Suprapubic skin (tissue), 4 donors: ENCODE measurements at regions not wholly inside any gene's neighbourhood (a gene's known extent, or its start where the extent isn't known, plus 50 kb on each side); places are given as distances from the start of the nearest gene placed in this dataset.

ENCODE experiments used
- DNase-seq, 2 donors: peaks; one replicate each; pipeline ENCODE4 v3.0.0-alpha.2; 2019; ENCODE audit warnings: low spot score in 2 of 2
- H3K27ac ChIP-seq: fragments of 200-600 bp; sonication (generic); one replicate; pipeline ENCODE4 v1.5.1; 2019
- H3K27me3 ChIP-seq: fragments of 200-600 bp; sonication (generic); one replicate; pipeline ENCODE4 v1.5.1; 2019
- H3K36me3 ChIP-seq: fragments of 200-600 bp; sonication (generic); one replicate; pipeline ENCODE4 v1.5.1; 2019
- H3K4me1 ChIP-seq: fragments of 200-600 bp; sonication (generic); one replicate; pipeline ENCODE4 v1.5.1; 2019
- H3K4me3 ChIP-seq: fragments of 200-600 bp; sonication (generic); one replicate; pipeline ENCODE4 v1.5.1; 2019; ENCODE audit warnings: mild to moderate bottlenecking
- H3K9me3 ChIP-seq: fragments of 200-600 bp; sonication (generic); one replicate; pipeline ENCODE4 v1.5.1; 2019
- CTCF ChIP-seq, 2 donors: fragments of 200-600 bp in 1 of 2; fragments of 450-650 bp in 1 of 2; sonication (generic) in 1 of 2; IDR thresholded peaks; one replicate each; pipeline ENCODE4 v1.5.1; 2016 to 2019; ENCODE audit warnings: antibody characterized with exemption in 2 of 2, mild to moderate bottlenecking in 1 of 2, moderate library complexity in 1 of 2
- EP300 ChIP-seq: sonication (generic); formaldehyde crosslinking; IDR thresholded peaks from one replicate; pipeline ENCODE4 v1.6.1; 2017; ENCODE audit warnings: antibody characterized with exemption
- POLR2A ChIP-seq, 2 donors: fragments of 450-650 bp; IDR thresholded peaks; one replicate each; pipeline ENCODE4 v1.6.1; 2017; ENCODE audit warnings: antibody characterized with exemption in 2 of 2, mild to moderate bottlenecking in 2 of 2, moderate library complexity in 2 of 2
- POLR2AphosphoS5 ChIP-seq, 3 donors: sonication (generic); formaldehyde crosslinking; IDR thresholded peaks; one replicate each; pipeline ENCODE4 v1.6.1; 2017; ENCODE audit warnings: antibody characterized with exemption in 3 of 3
- WGBS: methylation state at CpG from one replicate; pipeline ENCODE4 v1.1.5; 2018; 5-methylcytosine and 5-hydroxymethylcytosine counted together

- Histone ChIP-seq H3K27ac (no peak overlapping the region), H3K27me3 (no peaks in the 10 kb centered on the region), H3K9me3 (no peaks in the 10 kb centered on the region), H3K4me3 (no peak overlapping the region), H3K36me3 (no peaks in the 10 kb centered on the region), H3K4me1 (no peaks in the 10 kb centered on the region)
- TF ChIP-seq POLR2A (IDR thresholded peaks at IDR 0.05) (no peak), POLR2AphosphoS5 (IDR thresholded peaks at IDR 0.05) (no peak), CTCF (IDR thresholded peaks at IDR 0.05) (no peak), EP300 (no peak)
- DNase-seq, result no peak
- WGBS, result 65% methylated on average over 2 of the region's 2 CpGs
Observed at GRCh38 chr5:155938051-155938450, 388.9 kb upstream of the SGCD start.

GRCh38 chr5:155941340-155941739 lies 385.6 kb upstream of the SGCD start:
- H3K9me3 ChIP-seq, result no peaks in the 10 kb centered on the region
- H3K36me3 ChIP-seq, result no peaks in the 10 kb centered on the region
- H3K4me1 ChIP-seq, result no peaks in the 10 kb centered on the region
- TF ChIP-seq CTCF (IDR thresholded peaks at IDR 0.05), result no peak
- no peak for TF ChIP-seq POLR2A (IDR thresholded peaks at IDR 0.05)
- no peak for TF ChIP-seq EP300
- no peak for TF ChIP-seq POLR2AphosphoS5 (IDR thresholded peaks at IDR 0.05)
- no peak for DNase-seq
- no peak overlapping the region for H3K4me3 ChIP-seq
- no peak overlapping the region for H3K27ac ChIP-seq
- H3K27me3 ChIP-seq, result no peaks in the 10 kb centered on the region

- H3K9me3 ChIP-seq, result no peaks in the 10 kb centered on the region
- no peaks in the 10 kb centered on the region for H3K36me3 ChIP-seq
- no peak for DNase-seq
- H3K27ac ChIP-seq, result no peak overlapping the region
- TF ChIP-seq CTCF (IDR thresholded peaks at IDR 0.05) (peak in 1 of 2 donors; percentile 37), EP300 (no peak)
- H3K27me3 ChIP-seq, result no peaks in the 10 kb centered on the region
- 27% methylated on average over 2 of the region's 2 CpGs for WGBS
- no peaks in the 10 kb centered on the region for H3K4me1 ChIP-seq
- H3K4me3 ChIP-seq, result no peak overlapping the region
Observed at GRCh38 chr5:155943516-155944407, 383.2 kb upstream of the SGCD start.

- no peak overlapping the region for H3K4me3 ChIP-seq
- TF ChIP-seq CTCF (IDR thresholded peaks at IDR 0.05), result no peak
- no peak for TF ChIP-seq POLR2A (IDR thresholded peaks at IDR 0.05)
- no peak for TF ChIP-seq POLR2AphosphoS5 (IDR thresholded peaks at IDR 0.05)
- no peak for TF ChIP-seq EP300
- no peaks in the 10 kb centered on the region for H3K9me3 ChIP-seq
- 76% methylated on average over 4 of the region's 4 CpGs for WGBS
- no peak for DNase-seq
- no peaks in the 10 kb centered on the region for H3K27me3 ChIP-seq
- H3K27ac ChIP-seq, result no peak overlapping the region
- H3K4me1 ChIP-seq, result no peaks in the 10 kb centered on the region
- no peaks in the 10 kb centered on the region for H3K36me3 ChIP-seq
Observed at GRCh38 chr5:155947394-155948062, 379.4 kb upstream of the SGCD start.

GRCh38 chr5:155948576-155948975 lies 378.4 kb upstream of the SGCD start:
- H3K4me3 ChIP-seq, result no peak overlapping the region
- no peaks in the 10 kb centered on the region for H3K27me3 ChIP-seq
- 87% methylated on average over 3 of the region's 3 CpGs for WGBS
- TF ChIP-seq POLR2A (IDR thresholded peaks at IDR 0.05) (no peak), POLR2AphosphoS5 (IDR thresholded peaks at IDR 0.05) (no peak), CTCF (IDR thresholded peaks at IDR 0.05) (no peak), EP300 (no peak)
- no peak overlapping the region for H3K27ac ChIP-seq
- no peaks in the 10 kb centered on the region for H3K4me1 ChIP-seq
- no peak for DNase-seq
- H3K9me3 ChIP-seq, result no peaks in the 10 kb centered on the region
- H3K36me3 ChIP-seq, result no peaks in the 10 kb centered on the region
